AG20443 (cell line): ENCODE measurements at regions not wholly inside any gene's neighbourhood (a gene's known extent, or its start where the extent isn't known, plus 50 kb on each side); places are given as distances from the start of the nearest gene placed in this dataset.
"Not testable (repeated sequence)": the region's sequence is repeated elsewhere in the genome, so short reads cannot be mapped to it uniquely, and the experiment has no call there.

Source experiments
- DNase-seq: peaks from one replicate; pipeline ENCODE4 v3.0.0; 2012; ENCODE audit warnings: low spot score, mixed read lengths

DNA sequence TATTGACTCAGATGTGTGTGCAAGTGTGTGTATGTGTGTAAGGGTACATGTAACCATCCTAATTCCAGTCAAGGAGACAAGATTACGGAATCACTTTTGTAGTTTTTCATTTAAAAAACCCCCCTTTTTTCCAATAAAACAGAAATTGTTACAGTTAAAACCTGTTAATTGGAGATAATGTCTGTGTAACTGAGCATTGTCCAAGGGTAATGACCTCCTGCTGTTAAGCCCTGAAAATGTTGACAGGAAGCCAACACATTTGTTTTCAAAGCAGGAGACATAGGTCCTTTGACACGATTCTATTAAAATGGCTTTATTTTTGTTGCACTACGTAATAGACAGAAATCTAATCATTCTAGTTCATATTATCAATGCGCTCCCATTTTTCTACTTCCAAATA is 457.3 kb upstream of the ARRDC3 start:
- DNase-seq: no peak

DNA sequence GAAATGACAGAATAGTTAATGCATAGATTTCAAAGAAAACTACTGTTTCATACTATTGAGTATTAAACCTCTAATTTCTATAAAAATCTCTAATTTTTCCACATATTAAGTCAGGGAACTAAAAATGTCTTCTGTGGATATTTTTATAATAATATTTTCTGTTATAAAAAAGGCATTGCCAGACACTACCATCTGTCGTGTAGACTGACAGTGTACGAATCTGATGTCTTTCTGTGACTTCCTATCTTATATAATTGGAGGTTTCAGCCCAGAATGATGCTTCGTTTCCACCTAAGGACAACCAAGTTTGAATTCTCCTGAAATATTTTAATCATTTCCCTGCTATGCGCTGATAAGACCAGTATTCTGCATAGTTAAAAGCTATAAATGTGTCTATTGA is 456.6 kb upstream of the ARRDC3 start:
- DNase-seq: no peak

DNA sequence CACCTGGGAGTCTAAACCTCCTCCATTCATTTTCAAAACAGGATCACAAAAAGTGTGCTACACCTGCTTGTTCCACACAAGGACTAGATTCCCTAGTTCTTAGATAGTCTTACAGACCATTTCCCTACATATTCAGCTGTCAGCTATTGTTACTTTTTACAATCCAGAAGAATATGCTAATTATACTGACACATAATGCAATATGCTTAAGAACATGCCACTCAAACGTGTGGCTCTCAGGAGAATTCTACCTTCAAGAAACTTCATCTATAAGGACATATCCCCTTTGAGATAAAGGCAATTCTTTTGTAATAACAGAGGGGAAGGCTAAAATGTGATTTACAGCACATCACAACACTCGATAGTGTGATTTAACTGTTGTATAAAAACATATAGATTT is 456.1 kb upstream of the ARRDC3 start:
- no peak for DNase-seq

DNA sequence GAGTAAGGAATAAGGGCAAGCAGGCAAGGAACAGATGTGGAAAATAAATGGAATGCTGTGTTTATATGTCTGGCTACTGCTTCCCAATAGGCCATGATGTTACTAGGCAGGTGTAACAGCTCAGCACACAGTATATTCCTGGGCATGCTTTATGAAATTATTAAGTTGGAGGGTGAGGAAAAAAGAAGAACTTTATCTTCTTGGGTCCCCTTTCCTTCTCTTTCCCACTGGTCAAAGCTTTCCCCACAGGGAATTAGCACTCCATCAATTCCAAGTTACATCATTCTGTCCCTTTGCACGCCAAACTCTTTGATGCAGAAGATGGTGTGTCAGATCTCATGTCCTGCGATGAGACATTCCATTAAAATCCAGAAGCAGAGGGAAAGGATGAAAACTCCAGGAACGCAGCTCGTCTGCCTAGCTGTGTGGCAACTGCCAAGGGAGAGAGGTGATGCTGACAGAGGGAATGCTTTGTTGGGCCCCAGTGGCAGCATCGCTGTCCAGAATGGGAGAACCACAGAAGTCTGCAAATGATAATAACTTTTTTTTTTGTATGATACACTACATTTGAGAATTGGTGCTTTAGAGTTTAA is 447.3 kb upstream of the ARRDC3 start:
- no peak for DNase-seq

DNA sequence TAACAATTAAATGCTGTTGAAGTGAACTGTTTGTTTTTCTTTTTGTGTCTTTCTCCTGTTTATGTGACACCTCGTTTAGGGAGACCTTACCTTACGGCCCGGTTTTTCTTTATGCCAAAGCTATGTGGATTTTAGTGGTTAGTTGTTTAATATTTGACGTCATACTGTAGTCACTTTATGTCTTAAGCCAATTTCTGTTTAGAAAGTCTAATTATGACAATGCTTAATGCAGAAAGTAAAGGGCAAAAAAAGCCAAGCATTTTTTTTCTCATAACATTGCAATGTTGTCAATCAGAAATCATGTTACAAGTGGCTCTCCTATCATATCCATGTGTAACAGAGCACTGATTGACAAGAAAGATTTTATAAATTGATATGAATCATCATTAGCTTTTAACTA is 442.5 kb upstream of the ARRDC3 start:
- no peak for DNase-seq

DNA sequence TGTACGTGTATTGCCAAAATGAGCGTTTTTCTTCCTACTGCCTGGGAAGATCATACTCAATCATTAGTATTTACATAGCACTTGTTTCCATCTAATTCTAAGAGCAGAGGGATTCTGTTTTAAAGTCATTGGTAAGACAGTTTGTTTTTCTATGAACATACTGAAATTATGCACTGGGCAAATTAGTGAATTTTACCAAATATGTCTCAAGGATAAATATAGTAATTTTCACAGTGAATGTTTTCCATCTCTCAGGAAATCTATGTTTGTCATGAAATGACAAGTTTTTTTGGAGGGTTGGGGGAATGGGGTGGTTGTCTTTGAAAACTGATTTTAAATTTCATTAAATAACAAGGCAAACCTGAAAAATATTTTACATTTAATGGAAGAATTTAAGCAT is 441.3 kb upstream of the ARRDC3 start:
- no peak for DNase-seq

DNA sequence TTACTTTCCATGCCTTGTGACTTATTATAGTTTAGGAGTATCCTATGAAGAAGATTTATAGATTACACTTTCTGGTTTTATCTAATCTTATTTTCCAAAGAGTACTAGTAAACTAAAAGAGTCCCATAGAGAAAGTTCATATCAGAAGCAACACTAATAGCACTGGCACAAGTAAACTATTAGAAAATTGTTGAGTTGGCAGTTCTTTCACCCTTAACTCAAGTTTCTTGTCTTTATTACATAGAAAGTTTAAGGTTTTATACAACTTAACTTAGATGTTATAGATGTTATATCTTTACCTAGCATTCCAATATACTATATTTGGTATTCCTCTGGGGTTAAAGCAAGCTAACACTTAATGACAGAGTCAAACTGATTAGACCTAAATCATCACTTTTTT is 437.8 kb upstream of the ARRDC3 start:
- no peak for DNase-seq

DNA sequence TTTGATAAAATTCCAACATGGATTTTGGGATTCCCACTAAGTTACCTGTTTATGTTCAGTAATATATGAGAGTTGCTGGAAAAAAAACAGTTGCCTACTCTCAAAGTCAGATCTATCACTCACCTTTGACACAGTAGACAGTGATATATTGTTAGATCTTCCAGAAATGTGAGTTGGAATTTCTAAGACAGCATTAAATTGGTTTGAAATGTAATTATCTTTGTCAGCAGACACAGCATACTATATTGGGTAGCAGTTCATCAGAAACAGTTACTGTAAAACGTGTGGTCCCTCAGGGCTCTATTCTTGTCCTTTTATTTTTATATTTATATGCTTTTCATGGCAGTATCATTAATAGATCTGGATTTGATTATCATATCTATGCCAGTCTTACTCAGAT is 433.6 kb upstream of the ARRDC3 start:
- no peak for DNase-seq

DNA sequence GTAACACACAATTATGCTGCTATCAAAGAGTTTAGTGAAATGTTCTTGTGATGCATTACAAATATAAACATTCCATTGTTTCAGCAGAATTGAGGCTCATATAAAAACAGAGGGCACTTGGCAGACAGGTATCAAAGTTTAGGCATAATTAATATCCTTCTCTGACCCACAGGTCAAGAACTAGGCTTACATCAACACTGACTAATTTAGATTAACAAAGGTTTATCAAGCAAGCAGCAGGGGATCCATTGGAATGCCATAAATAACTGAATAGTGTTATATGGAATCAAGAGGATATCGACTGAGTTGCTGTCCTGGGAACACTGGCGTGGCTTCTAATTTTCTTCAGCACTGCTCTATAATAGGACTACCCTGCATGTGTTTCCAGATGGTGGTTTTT is 414.5 kb upstream of the ARRDC3 start:
- DNase-seq: no peak

DNA sequence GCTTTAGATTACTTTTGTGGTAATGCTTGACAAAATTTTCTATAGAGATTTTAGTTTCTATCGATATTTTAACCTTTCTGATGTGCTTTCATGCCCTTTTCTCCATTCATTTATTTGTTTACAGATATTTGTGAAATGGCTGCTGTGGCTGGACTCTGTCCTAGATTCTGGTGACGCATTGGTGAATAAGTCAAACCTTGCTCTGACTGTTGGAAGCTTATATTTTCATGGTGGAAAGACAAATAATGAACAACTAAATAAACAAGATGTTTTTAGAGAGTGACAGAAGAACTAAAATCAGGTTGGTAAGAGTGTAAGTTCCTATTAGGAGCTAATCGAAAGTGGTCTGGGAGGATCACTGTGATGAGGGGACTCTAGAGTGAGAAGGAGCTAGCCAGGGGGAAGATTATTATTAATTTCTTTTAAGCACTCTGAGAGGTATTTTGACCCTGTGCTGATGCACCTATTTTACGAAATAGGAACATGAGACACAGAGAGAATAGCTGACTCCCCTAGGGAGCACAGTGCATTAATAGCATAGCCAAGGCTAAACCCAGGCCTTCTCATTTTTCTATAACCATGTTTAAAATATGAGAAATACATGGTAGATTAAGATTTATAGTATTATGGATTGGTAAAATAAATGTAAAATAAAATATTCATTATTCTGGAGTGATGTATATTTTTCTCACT is 411.9 kb upstream of the ARRDC3 start:
- DNase-seq: no peak

DNA sequence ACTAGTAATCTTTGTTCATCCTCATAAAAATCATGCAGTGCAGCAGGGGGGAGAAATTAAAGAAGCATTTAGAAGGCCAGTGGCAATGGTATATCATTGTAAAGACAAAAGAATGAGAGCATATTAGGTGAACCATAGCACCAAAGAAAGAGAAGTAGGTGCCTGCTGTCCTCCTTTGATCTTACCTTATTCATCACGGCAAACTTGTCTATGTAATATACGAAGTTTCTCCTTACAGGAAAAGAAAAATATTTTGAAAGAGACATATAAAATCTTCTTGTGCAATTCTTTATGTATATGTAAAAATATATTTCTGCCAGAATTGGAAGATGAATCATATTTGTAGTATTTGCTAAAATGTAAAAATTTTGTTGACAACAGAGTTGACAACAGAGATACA is 411.3 kb upstream of the ARRDC3 start:
- DNase-seq: no peak

DNA sequence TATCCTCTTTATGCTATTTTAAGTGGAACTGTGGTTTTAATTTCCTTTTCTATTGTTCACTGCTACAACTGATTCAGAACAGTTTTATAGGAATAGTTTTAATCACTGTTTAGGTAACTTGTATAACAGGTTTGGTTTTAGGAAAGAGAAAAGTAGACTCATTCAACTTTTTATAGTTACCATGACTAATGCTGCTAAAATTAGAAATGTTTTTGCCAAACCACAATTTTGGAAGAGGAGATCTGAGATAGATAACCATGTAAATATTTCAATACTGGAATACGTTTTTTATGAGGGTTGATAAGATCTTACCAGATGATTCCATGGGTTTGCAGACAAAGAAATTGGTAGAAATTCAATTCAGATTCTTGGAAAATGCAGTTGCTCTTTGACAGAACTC is 404.6 kb upstream of the ARRDC3 start:
- no peak for DNase-seq

DNA sequence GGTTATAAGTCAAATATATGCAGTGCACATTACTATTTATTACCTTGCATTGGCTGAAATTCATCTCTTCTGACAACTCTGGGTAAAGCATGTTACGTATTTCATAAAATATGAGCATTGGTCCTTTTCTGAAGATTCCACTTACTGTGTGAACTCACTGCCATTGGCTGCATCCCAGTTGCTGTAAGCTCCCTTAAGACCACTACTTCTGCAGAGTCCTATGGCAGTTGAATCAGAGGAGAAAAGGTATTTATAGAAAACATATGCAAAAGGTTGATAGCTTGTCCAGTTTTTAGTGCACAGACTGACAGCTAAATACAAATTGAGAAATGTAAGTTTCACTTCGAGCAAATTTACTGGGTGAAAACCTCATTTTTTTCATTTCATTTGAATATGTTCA is 394.6 kb upstream of the ARRDC3 start:
- no peak for DNase-seq

DNA sequence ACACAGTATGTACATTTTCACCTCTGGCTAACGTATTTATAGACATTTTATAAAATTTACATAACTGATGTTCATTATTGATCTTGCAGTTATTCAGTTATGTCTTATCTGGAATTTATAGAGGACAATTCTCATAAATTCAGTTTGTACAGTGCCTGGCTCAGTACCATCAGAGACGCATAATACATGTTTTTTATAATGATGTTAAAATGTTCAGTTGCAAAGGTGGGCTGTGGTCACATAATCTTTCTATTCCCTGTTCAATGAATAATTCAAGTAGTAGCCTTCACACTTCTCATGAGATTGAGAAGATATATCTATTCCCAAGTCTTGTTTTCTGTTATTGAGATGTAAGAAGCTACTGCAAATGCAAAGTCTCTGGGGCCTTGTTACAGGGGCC is 393.1 kb upstream of the ARRDC3 start:
- DNase-seq: no peak

DNA sequence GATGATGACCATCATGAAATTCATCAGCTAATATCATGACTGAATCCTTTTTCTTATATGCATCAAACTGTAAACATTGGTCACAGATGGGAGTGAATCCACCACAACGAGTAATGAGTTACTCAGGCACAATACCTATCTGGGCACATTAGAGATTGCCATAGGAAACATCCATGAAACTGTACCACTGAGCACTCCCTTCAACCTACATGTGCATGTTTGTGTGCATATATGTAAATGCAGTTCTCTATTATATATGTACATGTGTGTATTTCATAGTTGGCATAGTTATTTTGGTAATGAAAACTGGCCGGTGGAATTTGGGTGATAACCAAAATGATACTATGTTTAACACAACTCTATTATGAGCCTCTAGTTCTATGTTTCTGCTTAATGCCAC is 387.3 kb upstream of the ARRDC3 start:
- DNase-seq: no peak

DNA sequence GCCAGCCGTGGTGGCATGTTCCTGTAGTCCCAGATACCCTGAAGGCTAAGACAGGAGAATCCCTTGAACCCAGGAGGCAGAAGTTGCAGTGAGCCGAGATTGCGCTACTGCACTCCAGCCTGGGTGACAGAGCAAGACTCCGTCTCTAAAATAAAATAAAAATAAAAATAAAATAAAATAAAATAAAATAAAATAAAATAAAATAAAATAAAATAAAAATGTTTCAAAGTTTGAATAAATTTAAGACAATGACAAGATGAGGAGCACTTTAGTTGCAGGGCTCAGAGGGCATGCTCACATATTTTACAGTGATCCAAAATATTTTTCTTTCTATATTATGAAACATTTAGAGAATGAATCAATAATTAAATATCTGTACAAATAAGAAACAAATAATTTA is 374.3 kb upstream of the ARRDC3 start:
- not testable (repeated sequence) for DNase-seq

DNA sequence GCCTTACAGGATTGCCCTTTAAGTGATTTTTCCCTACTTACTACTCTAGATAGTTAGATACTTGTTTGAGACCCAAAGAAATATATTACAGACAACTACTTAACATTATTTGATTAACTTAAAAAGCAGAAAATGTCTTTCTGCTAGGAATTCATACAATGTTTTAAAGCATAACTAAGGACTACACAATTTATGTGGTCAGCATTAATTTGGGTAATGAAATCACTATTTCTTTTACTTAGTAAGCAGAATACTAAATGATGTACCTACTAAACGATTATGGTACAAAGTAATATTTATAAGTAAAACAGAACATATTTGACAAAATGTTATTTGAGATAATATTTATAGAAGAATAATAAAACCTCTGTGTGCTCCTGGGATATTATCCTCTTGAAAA is 371.9 kb upstream of the ARRDC3 start:
- DNase-seq: no peak

DNA sequence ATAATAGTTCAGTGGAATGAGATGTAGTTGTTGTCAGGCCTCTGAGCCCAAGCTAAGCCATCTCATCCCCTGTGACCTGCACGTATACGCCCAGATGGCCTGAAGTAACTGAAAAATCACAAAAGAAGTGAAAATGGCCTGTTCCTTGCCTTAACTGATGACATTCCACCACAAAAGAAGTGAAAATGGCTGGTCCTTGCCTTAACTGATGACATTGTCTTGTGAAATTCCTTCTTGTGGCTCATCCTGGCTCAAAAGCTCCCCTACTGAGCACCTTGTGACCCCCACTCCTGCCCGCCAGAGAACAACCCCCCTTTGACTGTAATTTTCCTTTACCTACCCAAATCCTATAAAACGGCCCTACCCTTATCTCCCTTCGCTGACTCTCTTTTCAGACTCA is 361.4 kb upstream of the ARRDC3 start:
- not testable (repeated sequence) for DNase-seq

DNA sequence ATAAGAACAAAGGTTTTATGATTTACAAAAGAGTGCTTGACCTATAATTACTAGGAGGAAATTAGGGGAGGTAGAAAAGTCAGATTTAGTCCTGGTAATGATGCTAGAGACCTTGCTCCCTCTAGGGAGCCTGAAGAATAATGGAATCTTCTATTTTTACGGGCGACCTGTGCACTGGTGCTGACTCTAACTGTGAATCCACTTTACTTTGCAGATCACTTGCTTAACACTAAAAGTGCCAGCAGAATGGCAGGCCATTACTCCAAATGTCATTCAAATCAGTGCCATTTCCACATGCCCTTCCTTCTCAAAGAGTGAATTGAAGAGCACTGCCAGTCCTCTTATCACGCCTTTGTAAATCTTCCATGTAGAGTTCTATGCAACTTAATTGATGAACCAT is 359.4 kb upstream of the ARRDC3 start:
- DNase-seq: no peak

DNA sequence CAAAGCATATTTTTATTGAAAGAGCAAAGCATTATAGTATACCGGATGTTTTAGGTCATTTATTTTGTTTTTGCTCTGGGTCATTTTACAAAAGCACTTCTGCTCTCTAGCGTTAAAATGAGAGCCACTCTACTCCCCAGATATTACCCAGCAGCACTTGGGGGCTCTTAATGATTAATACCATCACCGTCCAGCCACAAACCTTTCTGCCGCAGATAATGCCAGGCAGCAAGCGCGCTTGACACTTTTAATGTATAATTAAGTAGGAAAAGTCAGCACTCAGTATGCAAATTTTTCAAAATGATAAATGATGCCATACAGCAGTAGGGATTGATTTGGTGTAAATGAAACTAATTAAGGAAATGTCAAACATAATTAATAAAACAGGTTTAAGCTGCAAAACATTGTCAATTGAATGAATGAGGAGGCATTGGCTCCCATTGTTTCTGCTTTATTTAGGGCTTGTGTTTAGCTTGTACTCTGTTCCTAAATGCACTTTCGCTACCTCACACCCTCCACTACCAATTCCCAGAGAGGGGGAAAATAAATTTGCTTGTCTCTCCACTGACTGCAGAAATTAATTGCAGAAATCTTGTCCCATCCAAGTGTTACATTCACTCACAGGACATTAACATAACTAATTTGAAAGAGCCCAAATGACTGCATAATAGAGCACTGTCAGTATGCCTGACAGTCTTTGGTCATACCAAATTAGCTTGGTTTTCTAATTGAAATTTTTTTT is 358.8 kb upstream of the ARRDC3 start:
- no peak for DNase-seq

DNA sequence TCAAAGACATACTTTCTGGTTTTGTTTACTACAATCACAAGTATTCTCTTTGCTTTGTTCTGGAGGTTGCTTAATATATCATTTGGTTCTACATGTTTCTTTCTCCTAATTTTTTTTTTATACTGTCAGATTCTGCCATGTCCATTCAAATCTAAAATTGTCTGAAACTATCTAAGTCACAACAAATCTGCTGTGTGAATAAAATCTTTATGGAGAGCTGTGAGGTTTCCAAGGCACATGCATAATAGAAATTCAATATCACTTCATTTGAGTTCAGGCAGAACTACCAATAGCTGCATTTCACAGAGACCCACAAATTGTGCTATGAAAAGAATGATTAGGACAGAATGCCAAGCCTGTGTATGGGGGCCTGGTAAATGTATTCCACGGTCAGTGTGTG is 346.9 kb upstream of the ARRDC3 start:
- no peak for DNase-seq

DNA sequence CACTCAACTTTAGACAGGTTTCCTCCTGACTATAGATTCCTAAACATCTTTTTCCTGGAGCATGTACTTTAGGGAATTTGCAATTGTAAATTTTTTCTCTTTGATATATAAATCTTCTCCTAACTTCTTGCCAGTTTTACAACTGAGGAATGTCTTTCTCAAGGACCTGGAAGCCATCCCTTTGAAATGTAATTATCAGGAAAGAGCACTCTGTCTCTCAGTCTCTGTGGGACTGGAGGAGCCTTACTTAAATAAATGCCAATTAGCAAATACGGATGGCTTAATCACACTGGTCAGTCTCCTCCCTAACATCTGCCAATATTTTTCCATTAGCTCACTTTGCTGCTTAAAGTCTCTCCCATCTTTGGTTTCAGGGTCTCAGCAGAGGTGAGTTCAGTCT is 344.3 kb upstream of the ARRDC3 start:
- DNase-seq: no peak

DNA sequence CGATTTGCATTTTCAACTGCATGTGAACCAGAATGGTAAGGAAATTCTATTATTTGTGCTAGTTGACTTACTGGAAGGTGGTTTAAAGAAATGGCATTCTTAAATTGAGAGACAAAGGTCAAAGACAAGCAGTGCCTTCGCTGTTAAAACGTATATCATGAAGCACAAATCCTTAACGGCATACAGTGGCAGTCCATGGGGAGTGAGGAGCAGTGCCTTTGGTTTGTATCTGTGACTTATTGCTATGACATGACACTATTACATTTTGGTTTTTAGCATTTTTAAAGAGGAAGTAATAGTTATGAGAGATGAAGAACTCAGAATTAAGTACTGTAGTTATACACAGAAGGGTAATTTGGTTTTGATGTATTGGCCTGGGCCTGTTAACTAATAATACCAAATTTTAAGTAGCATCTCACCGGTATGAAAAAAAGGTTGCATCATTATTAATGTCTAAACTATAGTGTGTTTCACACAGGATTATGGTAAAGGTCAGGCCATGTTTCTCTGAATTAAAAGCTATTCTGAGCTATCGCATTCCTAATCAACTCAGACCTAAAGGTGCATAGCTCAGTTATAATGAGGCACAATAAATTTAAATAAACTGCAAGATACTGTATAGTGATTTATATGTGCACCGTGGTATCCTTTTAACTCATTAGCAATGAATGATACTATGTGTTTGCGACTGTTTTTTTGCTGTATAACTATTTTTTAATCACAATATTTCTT is 339.8 kb upstream of the ARRDC3 start:
- DNase-seq: no peak
